ENCODE measurements at regions not wholly inside any gene's neighbourhood (a gene's known extent, or its start where the extent isn't known, plus 50 kb on each side); places are given as distances from the start of the nearest gene placed in this dataset.

DNA sequence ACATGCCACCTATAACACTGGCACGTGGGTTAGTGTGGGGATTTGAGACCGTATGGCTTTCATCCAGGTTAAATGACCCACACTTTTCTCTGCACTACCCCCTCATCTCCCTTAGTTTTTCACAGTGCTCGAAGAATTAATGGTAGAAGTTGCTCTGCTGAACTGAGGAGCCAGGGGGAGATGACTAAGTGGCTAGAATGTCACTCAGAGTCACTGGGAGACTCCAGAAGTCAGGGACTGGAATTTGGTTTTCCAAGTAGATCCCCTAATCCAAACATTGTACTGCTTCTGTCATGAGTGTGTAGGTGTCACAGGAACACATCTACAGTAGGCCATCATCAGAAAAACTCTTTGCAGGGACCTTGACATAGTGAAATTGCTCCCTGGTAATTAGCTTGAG lies 181.0 kb upstream of the RASGRP1 start:
- TF ChIP-seq EZH2phosphoT487 (conservative IDR thresholded peaks at IDR 0.05; ENCODE audit: low read length) = no peak
- TF ChIP-seq, protein P1, sequence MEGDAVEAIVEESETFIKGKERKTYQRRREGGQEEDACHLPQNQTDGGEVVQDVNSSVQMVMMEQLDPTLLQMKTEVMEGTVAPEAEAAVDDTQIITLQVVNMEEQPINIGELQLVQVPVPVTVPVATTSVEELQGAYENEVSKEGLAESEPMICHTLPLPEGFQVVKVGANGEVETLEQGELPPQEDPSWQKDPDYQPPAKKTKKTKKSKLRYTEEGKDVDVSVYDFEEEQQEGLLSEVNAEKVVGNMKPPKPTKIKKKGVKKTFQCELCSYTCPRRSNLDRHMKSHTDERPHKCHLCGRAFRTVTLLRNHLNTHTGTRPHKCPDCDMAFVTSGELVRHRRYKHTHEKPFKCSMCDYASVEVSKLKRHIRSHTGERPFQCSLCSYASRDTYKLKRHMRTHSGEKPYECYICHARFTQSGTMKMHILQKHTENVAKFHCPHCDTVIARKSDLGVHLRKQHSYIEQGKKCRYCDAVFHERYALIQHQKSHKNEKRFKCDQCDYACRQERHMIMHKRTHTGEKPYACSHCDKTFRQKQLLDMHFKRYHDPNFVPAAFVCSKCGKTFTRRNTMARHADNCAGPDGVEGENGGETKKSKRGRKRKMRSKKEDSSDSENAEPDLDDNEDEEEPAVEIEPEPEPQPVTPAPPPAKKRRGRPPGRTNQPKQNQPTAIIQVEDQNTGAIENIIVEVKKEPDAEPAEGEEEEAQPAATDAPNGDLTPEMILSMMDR (IDR thresholded peaks at IDR 0.05; ENCODE audit: insufficient read depth, low read length, poor library complexity, severe bottlenecking) = no peak
- H3K27me3 ChIP-seq (ENCODE audit: low read length) = 0 out of 2 replicates have a peak, but pooled peaks cover 2% of the 10 kb centered on the region
- H4K20me1 ChIP-seq (ENCODE audit: low read depth, low read length) = no peaks in the 10 kb centered on the region
- H3K4me3 ChIP-seq (ENCODE audit: insufficient read depth, low read length, poor library complexity, severe bottlenecking) = no peak overlapping the region
- H3K9me3 ChIP-seq (ENCODE audit: insufficient read depth, low read length) = no peaks in the 10 kb centered on the region
- H2AFZ ChIP-seq (ENCODE audit: low read depth, low read length, severe bottlenecking) = no peak overlapping the region
- no peaks in the 10 kb centered on the region for H3K79me2 ChIP-seq (ENCODE audit: insufficient read depth, low read length)
- H3K4me2 ChIP-seq (ENCODE audit: low read depth, low read length, poor library complexity, severe bottlenecking) = no peak overlapping the region
- no peak overlapping the region for H3K27ac ChIP-seq (ENCODE audit: low read depth, low read length)
- H3K9ac ChIP-seq (ENCODE audit: low read length) = no peak overlapping the region
- H3K36me3 ChIP-seq (ENCODE audit: low read length) = no peaks in the 10 kb centered on the region
- H3K9me2 ChIP-seq (replicated peaks; ENCODE audit: insufficient read depth, low read length) = no peaks in the 10 kb centered on the region
- H3F3A ChIP-seq (ENCODE audit: insufficient read depth) = no peaks in the 10 kb centered on the region

DNA sequence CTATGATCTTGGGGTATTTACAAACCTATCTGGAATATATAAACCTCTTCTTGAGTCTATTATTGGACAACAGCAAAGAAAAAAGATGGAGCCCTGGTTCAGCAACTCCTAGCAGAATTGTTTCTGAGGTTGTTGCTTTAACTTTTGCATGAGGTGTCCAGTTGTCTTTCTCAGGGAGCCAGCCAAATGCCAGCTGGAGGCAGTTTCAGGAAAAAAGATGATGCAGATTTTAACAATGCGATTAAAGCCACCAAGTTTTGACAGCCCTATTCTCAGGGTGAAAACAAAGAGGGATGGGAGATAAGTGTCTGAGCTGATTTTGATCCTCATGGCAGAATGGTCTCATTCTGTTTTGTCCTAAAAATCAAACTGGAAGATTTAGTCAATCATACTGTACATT lies 181.6 kb upstream of the RASGRP1 start:
- Histone ChIP-seq H3K9me3 (ENCODE audit: insufficient read depth, low read length) (no peaks in the 10 kb centered on the region), H4K20me1 (ENCODE audit: low read depth, low read length) (no peaks in the 10 kb centered on the region), H3K4me3 (ENCODE audit: insufficient read depth, low read length, poor library complexity, severe bottlenecking) (no peak overlapping the region), H3K9me2 (replicated peaks; ENCODE audit: insufficient read depth, low read length) (no peaks in the 10 kb centered on the region), H2AFZ (ENCODE audit: low read depth, low read length, severe bottlenecking) (no peak overlapping the region), H3K4me2 (ENCODE audit: low read depth, low read length, poor library complexity, severe bottlenecking) (no peak overlapping the region), H3K9ac (ENCODE audit: low read length) (no peak overlapping the region), H3K27ac (ENCODE audit: low read depth, low read length) (no peak overlapping the region), H3K27me3 (ENCODE audit: low read length) (0 out of 2 replicates have a peak, but pooled peaks cover 2% of the 10 kb centered on the region), H3F3A (ENCODE audit: insufficient read depth) (no peaks in the 10 kb centered on the region), H3K79me2 (ENCODE audit: insufficient read depth, low read length) (no peaks in the 10 kb centered on the region), H3K36me3 (ENCODE audit: low read length) (no peaks in the 10 kb centered on the region)
- TF ChIP-seq, protein P1 (IDR thresholded peaks at IDR 0.05; ENCODE audit: insufficient read depth, low read length, poor library complexity, severe bottlenecking) = no peak
- no peak for TF ChIP-seq EZH2phosphoT487 (conservative IDR thresholded peaks at IDR 0.05; ENCODE audit: low read length)

DNA sequence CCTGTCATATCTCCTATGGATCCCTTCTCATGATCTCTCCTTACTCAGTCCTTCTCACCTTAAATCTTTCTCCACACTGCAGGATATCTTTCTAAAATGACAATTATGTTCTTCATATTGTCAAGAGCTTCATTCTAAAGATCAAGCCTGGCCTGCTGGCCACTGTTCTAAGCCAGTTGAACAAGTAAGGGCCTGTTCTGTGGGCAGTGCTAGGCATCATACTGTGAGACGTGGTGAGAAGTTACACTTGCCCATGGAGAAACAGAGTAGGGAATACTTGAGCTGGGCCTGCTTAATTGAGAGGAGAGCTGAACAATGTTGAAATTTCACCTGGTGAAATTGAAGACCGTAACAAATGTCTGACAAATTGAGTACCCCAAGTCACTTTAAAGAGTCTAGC lies 184.1 kb upstream of the RASGRP1 start:
- Histone ChIP-seq H3K27me3 (ENCODE audit: low read length) (0 out of 2 replicates have a peak, but pooled peaks cover 2% of the 10 kb centered on the region), H3K9me3 (ENCODE audit: insufficient read depth, low read length) (no peaks in the 10 kb centered on the region), H3K4me2 (ENCODE audit: low read depth, low read length, poor library complexity, severe bottlenecking) (no peak overlapping the region), H3K36me3 (ENCODE audit: low read length) (no peaks in the 10 kb centered on the region), H3K27ac (ENCODE audit: low read depth, low read length) (no peak overlapping the region), H3K9ac (ENCODE audit: low read length) (no peak overlapping the region), H3K79me2 (ENCODE audit: insufficient read depth, low read length) (no peaks in the 10 kb centered on the region), H2AFZ (ENCODE audit: low read depth, low read length, severe bottlenecking) (no peak overlapping the region), H4K20me1 (ENCODE audit: low read depth, low read length) (no peaks in the 10 kb centered on the region), H3K9me2 (replicated peaks; ENCODE audit: insufficient read depth, low read length) (no peaks in the 10 kb centered on the region), H3K4me3 (ENCODE audit: insufficient read depth, low read length, poor library complexity, severe bottlenecking) (no peak overlapping the region), H3F3A (ENCODE audit: insufficient read depth) (no peaks in the 10 kb centered on the region)
- no peak for TF ChIP-seq EZH2phosphoT487 (conservative IDR thresholded peaks at IDR 0.05; ENCODE audit: low read length)
- TF ChIP-seq, protein P1 (IDR thresholded peaks at IDR 0.05; ENCODE audit: insufficient read depth, low read length, poor library complexity, severe bottlenecking) = no peak

All from SU-DHL-6 (cell line).